GM21390 (cell line): ENCODE measurements at regions not wholly inside any gene's neighbourhood (a gene's known extent, or its start where the extent isn't known, plus 50 kb on each side); places are given as distances from the start of the nearest gene placed in this dataset.

ENCODE experiments used
- ATAC-seq: cut with Tn5 transposase; IDR thresholded peaks from one replicate; pipeline ENCODE4 v1.9.1; 2021; ENCODE audit not compliant: unreplicated experiment

DNA sequence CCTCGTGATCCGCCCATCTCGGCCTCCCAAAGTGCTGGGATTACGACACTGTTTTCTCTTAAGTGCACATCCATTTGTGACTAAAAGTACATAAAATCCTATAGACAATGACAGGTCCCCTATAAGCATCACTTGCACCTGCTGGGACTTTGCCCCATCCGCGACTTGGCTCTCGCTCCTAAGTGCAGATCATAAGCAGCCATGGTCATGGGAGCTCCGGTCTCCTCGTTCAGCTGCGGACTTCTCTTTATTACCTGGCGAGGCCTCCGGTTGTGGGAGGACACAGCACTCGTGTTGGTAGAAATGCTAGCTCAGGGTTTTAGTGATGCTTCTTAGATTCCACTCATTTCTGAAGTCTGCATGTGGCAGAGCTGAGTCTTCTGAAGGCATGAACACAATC is 92.7 kb upstream of the ST6GAL2 start:
- no peak for ATAC-seq

DNA sequence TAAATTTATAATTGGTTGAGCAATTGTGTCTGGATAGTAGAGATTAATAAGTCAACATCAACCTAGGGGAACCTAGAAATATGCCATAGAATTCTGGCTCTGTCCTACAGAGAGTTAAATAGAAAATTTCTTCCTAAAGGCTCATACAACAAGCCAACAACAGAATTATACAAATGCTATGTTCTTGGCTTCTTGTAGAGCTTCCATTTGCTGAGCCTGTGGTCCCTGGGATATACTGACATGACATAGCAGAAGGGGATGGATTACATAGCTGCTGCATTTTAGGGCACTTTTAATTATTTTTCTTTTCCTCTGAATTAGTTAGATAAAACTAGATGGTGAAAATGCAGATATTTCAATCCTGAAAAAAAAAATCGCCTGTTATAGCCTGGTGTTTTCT is 95.5 kb upstream of the ST6GAL2 start:
- no peak for ATAC-seq

DNA sequence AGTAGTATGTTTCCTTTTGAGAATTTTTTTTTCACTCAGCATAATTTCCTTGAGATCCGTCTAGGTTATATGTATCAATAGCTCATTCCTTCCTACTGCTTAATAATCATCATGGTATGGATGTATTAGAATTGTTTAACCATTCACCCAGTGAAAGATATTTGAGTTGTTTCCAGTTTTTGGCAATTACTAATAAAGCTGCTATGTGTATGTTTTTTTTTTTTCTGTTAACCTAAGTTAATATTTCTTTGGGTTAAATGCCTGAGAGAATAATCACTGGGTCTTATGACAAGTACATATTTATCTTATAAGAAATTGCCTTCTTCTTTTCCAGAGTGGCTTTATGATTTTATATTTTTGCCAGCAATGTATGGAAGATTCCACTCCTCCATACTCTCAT is 96.4 kb upstream of the ST6GAL2 start:
- ATAC-seq = no peak

DNA sequence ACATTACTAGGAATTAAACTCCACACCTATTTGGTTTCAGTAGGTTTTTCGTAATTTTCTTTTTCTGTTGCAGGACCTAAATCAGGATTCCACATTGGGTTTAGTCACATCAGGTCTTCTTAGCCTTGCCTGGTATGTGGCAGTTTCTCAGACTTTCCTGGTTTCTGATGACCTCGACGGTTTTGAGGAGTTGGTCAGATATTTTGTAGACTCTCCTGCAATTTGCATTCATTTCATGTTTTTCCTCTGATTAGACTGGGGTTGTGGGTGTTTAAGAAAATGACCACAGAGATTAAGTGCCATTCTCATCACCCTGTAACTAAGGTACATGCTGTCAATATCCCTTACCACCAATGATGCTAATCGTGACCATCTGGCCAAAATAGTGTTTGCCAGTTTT is 97.3 kb upstream of the ST6GAL2 start:
- ATAC-seq = no peak

DNA sequence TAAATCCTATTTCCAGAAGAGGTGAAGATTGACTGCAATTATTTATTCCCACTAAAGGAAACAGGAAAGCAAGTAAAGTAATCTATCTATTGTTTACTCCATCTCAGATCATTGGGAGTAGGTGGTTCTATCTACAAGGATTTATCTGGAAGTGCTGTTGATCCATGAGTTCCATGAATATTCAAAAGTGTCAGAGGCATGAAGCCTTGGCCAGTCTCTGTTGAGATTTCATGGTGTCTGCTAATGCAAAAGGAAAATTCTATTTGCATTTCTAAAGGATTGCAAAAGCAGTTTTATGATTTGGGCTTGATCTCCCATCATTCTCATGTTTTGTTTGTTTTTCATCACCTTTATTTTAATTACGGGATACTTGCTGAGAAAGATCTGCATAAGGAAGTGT is 102.4 kb upstream of the ST6GAL2 start:
- ATAC-seq = no peak

DNA sequence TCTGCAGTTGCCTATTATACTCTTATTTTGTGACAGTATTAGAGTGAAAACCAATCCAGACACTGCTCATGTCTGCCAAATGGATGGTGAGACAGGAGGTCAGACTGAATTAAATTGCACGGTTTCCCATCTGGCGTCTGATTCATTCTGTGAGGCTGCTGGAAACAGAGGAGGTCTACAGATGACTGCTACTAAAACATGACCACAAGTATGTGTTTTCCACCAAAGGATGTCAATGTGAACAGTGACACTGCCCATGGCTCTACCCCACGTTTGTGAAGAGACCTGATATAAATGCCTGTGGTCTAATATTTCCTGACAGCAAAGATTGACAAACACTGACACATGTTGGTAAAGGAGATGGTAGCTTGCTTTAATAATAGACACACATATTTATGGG is 104.3 kb upstream of the ST6GAL2 start:
- ATAC-seq = no peak

DNA sequence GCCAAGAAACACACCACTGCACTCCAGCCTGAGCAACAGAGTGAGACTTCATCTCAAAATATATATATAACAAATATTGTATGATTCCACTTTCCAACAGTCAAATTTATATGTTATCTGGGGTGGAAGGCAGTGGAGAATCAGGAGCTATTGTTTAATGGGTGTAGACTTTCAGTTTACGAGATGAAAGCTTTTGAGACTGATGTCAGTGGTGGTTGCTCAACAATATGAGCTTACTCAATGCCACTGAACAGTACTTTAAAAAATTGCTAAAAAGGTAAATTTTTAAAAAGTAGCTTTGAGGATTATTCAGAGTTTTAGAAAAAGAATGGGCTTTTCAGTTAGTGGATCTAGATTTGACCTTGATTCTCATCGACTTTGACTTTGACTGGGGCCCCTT is 105.9 kb upstream of the ST6GAL2 start:
- ATAC-seq = no peak

DNA sequence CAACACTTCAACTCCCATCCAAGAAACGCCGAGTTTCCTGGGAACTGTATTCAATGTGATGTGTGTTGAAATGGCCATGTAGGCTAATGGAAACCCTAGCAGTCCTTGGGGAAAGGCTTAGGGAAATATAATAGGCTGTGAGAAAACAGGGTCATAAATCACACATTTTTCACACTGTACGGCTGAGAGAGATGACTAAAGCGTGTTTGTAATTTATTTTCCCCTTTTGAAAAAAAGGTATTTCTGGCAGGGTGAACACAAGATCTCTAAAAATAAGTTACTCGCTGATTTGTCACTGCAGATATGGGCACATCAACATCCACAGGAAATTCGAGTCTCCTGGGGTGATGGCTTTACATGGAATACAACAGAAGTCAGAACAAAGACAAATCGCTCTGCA is 109.6 kb upstream of the ST6GAL2 start:
- ATAC-seq = no peak

DNA sequence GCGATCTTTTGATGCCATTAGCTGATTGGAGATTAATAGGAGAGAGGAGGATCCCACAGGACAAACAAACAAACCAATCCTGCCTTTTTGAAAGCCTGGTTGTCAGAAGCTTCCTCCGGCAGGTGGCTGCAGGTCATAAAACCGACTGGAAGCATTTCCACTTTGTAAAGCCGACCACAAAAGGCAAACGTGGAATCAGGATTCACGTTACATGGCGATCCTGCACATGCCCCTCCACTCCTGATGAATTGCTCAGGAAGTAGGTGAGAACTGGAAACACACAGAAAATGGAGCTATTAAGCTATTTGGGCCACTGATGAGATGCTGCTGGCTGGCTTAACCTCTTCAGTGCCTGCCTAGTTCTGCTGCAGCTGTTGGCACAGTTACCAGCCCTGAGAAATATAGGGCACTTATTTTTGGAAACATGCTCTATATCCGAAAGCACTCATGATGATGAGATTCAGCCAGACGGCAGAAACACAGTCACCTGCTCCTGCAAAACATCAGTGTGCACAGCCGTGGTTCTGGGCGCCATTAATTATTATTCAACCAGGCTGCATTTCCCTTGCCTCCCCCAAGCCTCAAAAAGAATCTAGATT is 110.3 kb upstream of the ST6GAL2 start:
- ATAC-seq = no peak

DNA sequence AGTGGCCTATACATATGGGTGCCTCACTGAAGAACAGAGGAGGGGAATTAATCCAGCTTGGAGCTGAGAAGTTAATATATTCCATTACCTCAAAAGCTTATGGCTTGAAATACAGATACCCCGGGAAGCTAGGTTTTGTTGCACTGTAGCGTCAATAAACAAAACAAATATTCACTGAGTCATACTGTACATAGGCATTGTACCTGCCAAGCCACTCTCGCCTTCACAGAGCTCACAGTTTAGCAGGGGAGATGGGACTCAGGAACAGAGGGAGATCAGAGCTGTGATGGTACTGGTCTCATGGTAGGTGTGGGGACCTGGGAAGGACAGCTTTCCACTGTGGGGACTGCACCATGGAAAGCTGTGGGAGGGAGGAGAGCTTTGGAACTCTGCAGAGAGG is 111.2 kb upstream of the ST6GAL2 start:
- no peak for ATAC-seq

DNA sequence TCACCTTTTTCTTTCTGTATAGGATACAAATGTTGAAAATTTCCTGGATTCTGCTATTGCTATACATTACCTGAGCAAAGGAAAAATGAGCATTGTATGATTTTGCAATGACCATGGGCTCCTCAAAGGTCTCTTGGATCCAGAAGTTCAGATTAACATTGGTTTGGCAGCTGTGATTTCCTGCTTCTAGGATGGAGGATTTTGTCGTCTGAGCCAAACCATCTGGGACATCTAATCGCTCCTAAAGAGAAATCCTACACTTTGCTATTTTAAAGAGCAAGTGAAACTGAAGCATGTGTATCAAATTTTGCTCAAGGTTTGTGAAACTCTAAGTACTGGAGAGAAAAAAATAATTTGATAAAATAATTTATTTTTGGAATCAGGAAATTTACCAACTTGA is 115.1 kb upstream of the ST6GAL2 start:
- no peak for ATAC-seq

DNA sequence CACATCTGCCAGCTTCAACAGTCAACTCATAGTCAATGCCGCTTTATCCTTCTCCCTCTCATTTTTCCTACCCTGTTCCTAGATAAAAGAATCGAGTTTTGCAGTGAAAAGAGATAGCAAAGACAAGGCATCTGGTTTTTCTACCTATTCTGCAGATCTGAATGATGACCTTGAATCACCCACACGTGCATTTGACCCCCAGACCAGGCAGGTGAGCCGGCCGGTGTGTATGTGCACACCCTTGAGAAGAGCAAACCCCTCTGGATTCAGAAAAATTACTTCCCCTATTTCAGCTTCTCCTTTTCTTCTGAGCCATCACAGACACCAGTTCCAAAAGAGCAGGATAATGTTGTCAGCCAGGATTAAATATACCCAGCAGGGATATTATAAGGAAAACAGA is 115.6 kb upstream of the ST6GAL2 start:
- ATAC-seq = no peak

DNA sequence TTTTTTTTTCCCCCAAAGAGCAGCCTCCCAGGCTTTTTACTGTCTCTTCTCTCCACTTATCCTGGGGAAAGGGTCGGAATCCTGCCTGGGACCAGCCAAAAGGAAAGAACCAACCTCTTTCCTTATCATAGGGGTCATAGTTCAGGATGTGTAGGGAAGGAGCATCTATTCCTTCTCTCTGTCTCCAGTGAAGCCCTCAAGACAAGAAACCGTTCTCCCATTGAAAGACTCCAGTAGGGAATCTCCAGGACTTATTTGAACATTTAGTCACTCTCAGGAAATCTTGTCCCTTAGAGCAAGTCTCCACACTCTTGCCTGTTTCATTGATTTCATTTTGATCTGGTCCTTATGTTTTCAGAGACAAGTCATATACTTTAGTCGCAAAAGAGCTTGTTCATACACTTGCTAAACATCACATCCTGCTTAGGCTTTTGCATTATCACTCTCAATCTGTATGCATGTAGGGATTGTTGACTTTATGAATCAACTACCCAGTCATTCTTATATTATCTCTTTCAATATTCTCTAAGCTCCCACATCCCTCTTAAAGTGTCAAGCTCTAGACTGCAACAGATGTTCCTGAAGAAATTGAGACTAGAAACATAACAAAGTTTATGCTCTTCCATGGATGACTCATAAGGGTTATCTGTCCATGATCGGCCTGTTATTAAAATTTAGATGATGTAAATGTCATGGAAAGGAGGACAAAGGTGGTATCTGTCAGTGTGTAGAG is 116.2 kb upstream of the ST6GAL2 start:
- ATAC-seq = no peak

DNA sequence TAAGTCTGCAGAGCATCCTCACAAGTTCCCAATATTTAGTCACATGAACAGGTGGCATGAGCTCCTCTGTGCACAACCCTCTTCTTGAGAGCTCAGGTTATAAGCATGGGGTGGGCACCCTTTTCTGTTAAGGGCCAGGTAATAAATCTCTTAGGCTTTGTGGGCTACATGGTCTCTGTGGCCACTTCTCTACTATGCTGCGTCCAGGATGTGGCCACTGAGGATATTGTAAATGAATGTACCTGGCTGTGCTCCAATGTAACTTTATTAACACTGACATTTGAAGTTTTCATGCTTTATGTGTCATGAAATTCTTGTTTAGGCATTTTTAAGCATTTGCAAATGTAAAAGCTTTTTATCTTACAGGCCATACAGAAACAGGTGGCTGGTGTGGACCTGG is 116.8 kb upstream of the ST6GAL2 start:
- ATAC-seq = no peak

DNA sequence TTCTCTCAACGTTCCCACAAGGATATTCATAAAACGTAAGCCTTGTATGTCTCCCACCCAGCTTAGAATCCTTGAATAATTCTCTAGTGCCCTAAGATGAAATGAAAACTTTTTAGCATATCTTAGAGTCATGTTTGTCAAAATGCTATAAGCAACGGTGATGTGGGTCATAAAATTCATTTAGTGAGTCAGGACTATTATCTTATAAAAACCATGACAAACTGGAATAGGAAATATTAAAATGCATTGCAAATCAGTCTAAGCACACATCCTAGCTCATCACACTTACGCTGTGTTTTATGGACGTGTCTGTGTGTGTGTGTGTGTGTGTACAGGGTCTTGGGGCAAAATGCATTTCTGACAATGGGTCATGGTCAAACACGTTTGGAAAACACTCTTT is 119.9 kb upstream of the ST6GAL2 start:
- ATAC-seq = no peak

DNA sequence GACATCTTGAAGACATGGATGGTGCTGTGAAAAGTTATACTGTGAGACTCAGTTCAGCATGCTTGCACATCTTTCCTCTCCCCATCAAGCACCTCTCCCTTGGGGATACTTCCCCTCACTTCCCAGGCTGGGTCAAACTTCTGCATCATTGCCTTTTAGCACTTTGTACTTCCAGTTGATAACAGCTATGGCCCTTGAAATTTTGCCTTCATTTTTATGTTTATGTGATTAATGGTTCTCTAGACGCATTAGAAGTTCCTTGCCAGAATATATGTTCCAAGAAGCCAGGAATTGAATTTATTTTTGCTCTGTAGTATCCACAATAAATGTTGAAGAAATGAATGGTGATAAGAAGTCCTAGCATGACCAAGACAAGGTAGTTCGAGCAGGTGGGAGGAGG is 120.9 kb upstream of the ST6GAL2 start:
- no peak for ATAC-seq

DNA sequence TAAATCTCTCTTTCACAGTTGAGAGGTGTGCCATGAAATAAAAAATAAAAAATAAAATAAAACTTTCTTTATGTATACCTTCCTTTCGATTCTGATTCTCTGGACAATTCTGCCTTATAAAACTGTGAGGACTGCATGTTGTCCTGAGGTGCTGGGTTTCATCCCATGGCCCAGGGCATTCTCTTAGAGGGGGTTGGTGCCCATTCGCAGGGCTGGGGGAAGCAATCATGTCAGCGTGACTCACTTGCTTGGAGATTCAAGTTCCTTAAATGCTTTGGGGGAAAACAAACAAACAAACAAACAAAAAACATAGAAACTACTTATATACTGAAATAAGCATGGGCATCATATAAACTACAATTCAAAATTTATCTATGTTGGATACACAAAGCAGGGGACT is 122.0 kb upstream of the ST6GAL2 start:
- ATAC-seq = no peak

DNA sequence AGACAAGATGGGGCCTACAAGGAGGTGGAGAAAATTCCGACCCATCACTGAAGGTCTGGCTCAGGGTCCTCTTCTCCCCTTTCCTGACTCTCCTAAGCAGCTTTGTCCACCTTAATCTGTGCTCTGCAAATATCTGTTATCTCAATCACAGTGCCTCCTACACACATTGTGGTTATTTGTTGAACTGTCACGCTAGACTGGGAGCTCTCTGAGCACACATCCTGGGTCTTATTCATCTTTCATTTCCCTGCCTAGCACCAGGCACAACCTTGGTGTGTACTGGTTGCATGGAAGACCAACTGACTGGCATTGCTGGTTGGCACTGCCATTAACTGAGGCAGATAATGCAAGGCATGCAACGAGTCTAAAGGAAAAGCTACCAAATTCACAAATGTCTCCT is 122.9 kb upstream of the ST6GAL2 start:
- ATAC-seq = no peak

DNA sequence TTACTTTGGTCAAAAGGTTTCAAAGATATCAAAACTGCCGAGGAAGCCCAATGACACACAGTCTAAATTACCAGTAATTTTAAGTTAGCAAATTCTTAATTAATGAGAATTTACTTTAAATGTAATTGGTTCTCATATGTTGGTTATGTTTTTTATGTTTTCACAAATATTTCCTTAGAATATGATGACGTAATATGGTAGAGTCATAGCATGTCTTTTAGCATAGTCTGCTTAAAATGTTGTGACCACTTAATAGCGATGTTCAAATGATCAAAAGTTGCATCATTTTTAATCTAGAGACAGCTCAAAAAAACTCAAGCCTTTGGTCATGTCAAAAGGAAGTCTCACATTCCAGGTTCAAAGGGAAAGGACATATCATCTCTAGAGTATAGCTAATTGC is 123.3 kb upstream of the ST6GAL2 start:
- no peak for ATAC-seq

DNA sequence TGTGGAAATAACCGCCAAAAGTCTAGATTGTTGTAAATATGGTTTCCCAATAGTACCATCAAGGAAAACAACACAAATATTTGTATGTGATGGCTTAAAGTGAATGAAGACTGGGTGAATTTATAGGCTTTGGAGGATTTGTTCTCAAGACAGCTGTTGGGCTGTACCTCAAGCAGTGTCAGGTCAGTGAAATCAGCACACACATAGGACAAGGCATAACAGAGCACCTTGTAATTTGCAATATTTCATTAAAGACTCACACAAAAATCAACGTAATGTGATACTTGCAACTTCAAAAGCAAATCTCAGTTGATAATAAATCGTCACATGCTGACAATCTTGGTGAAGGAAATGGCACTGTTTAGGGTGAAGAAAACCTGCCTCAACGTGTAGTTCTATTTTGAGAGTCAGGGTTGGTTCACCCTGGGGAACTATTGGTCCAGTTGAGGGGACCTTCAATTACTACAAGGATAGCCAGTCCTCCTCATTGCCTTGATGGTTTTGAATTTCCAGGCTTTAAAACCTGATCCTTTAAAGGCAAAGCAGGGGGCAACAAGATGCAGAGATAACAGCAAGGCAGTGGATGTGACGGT is 126.8 kb upstream of the ST6GAL2 start:
- no peak for ATAC-seq

DNA sequence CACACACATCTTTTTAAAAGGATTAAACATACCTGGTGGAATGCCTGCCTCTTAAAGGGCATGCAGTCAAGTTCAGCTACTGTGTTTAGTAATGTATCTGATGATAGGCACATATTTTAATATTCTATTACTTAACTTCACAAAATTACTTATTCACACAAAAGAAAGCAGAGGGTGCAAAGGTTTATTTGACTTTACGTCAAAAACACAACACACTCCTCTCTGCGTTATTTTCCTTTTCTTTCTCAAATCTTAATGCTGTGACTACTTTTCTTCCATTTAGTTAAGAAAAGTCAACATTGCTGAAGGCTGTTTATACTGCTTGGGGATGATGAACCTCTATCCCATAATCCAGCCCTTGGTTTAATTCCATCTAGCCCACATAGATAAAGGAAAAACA is 127.9 kb upstream of the ST6GAL2 start:
- ATAC-seq = no peak

DNA sequence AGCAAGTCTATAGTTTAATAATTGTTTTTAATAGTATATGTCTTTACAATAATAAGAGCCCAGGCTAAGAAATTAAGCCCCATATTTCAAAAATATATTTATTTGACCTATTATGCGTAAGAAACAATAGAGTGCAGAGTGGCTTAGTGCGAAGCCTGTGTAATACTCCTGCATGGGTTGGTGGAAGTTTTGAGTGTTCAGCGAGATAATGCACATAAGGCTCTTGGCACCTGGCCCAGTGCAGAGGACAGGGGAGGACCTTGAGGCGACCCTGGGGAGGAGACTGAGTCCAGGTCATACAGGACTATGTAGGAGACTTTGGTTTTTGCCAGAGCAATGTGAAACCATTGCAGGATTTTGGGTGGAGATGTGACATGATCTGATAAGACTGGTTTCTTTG is 132.4 kb upstream of the ST6GAL2 start:
- ATAC-seq = no peak

DNA sequence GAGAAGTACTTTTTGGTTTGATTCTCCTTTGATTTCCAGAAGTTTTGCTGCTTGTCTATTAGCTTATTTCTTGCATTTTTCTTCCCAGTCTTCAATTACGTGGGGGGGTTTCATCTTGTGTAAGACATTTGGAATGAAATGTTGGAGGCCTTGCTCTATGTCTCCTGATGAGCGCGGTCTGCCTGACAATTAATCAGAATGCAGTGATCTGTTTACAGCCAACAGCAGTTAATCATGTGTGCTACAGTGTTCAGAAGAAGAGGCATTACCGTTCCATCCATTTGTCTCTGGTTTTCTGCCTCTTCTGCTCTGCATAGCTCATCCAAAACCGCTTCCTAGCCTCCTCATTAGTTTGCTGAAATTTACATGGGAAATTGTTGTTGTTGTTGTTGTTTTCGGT is 134.4 kb upstream of the ST6GAL2 start:
- no peak for ATAC-seq
